RWPE1 (cell line): ENCODE measurements at regions not wholly inside any gene's neighbourhood (a gene's known extent, or its start where the extent isn't known, plus 50 kb on each side); places are given as distances from the start of the nearest gene placed in this dataset.

Experiments
- CTCF ChIA-PET: fragments of 350-600 bp; sonication (Branson Sonifier 250); formaldehyde crosslinking; extraction: SDS; loops from one replicate; lab custom pipeline; 2021; lab: Yijun Ruan, JAX
- POLR2A ChIA-PET: fragments of 400-600 bp; formaldehyde crosslinking; extraction: SDS; loops from one replicate; lab custom pipeline; 2020; ENCODE audit warnings: antibody characterized with exemption; ENCODE audit not compliant: low non-redundant PET; lab: Yijun Ruan, JAX
- DNase-seq: peaks from one replicate; pipeline ENCODE4 v3.0.0; 2012; ENCODE audit warnings: low spot score
- H3K27ac ChIP-seq: fragments of 450-650 bp; 2 replicates; pipeline ENCODE4 v1.5.1; 2017
- TF ChIP-seq, protein P1 (sequence below): fragments of 450-650 bp; conservative IDR thresholded peaks from 2 replicates; pipeline ENCODE4 v1.5.1; 2017; ENCODE audit warnings: low read depth, mild to moderate bottlenecking

DNA sequence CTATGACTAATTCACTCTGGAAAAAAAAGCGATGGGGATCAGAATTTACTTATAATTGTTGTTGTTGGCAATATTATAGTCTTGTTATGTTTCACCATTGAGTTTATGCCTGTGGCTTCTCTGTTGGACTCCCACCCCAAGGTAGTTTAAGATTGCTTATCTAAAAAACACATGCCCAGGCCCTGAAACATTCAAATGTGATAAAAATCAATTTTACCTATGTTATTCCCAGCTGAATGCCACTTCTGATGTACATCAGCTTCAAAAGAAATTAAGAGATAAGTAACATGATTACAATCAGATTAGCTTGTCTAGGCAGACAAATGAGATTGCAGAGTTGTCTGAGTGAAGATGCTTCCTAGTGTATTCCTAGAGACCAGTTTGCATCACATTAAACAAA, 484.7 kb downstream of the PCDH7 start:
- no peak for DNase-seq
- ChIA-PET CTCF (no interaction called here), POLR2A (no interaction called here)
- TF ChIP-seq, protein P1, sequence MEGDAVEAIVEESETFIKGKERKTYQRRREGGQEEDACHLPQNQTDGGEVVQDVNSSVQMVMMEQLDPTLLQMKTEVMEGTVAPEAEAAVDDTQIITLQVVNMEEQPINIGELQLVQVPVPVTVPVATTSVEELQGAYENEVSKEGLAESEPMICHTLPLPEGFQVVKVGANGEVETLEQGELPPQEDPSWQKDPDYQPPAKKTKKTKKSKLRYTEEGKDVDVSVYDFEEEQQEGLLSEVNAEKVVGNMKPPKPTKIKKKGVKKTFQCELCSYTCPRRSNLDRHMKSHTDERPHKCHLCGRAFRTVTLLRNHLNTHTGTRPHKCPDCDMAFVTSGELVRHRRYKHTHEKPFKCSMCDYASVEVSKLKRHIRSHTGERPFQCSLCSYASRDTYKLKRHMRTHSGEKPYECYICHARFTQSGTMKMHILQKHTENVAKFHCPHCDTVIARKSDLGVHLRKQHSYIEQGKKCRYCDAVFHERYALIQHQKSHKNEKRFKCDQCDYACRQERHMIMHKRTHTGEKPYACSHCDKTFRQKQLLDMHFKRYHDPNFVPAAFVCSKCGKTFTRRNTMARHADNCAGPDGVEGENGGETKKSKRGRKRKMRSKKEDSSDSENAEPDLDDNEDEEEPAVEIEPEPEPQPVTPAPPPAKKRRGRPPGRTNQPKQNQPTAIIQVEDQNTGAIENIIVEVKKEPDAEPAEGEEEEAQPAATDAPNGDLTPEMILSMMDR = no peak
- no peak overlapping the region for H3K27ac ChIP-seq

DNA sequence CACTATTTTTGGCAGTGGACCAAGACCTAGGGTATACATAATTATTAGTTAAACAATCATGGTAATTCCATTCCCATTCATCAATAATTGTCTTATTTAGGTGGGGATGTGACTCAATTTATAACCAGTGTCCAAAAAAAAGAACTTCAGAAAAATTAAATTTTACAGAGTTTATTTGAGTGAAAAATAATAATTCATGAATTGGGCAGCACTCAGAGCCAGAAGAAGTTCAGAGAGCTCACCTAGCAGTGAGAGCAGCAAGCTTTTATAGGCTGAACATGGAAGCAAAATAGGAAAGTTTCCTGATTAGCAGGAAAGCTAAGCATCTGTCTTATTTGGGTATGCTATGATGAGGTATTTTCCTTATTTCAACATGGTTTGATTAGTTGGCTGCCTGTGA, 500.8 kb downstream of the PCDH7 start:
- DNase-seq = no peak
- ChIA-PET POLR2A (no interaction called here), CTCF (no interaction called here)
- TF ChIP-seq, protein P1 = no peak
- no peak overlapping the region for H3K27ac ChIP-seq

DNA sequence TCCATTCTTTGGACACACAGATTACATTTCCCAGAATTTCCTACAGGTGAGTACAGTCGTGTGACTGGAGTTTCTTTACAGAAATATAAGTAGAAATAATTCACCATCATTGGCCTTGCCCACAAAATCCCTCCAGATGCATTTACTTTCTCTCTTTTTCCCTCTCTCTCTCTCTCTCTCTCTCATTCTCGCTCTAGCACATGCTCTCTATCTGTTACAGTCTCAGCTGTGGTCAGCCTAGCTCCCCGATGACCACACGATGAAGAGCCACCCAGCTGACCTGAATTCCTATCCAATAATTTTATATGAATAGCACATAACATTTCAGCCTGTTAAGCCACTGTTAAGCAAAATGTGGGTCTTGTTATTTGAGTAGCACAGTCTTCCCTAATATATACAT, 507.9 kb downstream of the PCDH7 start:
- DNase-seq = no peak
- POLR2A ChIA-PET = no interaction called here
- CTCF ChIA-PET = interaction anchor here (0.7 kb wide), 1 partner anchor 108 kb away, joined by 3 read pairs; no protein-coding TSS in a partner anchor
- TF ChIP-seq, protein P1 = no peak
- no peak overlapping the region for H3K27ac ChIP-seq

DNA sequence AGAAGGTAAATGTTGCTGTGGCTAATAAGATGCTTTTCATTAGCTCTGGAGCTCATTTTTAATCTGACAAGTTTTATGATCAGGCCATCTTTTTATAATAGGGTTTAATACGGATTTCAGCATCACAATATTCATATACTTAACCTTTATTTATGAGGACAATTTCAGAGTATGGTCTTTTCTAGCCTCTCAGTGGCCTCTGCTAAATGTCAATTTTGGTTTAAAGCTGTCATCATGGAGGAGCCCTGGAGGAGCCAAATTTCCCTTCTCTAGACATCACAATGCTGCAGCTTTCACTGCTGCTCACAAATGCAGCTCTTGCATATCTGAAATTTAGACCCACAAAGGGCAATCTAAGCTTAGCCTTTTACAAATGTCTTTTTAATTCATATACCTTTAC, 510.4 kb downstream of the PCDH7 start:
- POLR2A ChIA-PET = no interaction called here
- CTCF ChIA-PET = no interaction called here

DNA sequence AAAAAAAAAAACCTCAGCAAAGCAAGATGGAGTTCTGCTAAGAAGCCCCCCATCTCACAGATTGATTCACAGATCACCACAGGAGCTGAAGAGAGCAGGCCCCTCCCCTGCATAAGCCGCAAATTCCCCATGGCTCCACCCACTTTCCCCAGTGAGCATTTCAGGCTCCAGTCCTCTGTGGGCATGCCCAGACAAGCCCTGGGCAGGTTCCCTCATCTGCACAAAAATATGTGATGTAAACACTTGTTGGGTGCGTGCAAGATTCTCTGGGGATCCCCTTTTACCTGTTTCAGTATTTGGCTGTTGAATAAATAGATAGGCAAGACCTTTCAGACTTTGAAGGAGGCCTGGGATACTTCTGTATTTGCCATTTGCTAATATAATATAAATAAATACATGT, 514.3 kb downstream of the PCDH7 start:
- TF ChIP-seq, protein P1 = no peak
- peak; percentile 4 for DNase-seq
- POLR2A ChIA-PET = no interaction called here
- no peak overlapping the region for H3K27ac ChIP-seq
- CTCF ChIA-PET = interaction anchor here (0.7 kb wide), 1 partner anchor 46 kb away, joined by 7 read pairs; no protein-coding TSS in a partner anchor

More for the DNA sequence above, 510.4 kb downstream of the PCDH7 start:
- DNase-seq = no peak
- H3K27ac ChIP-seq = no peak overlapping the region
- TF ChIP-seq, protein P1 = no peak

DNA sequence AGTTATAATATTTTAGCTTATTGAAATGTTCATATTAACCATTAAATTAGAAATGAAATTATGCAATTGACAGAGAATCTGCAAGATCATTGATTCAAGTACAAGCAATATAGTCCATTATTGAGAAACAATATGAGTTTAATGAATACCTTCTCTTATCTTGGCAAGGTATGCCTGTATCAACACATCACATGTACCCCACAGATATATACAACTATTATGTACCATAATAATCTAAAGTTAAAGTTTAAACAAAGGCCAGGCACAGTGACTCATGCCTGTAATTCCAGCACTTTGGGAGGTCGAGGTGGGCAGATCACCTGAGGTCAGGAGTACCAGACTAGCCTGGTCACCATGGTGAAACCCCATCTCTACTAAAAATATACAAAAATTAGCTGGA, 514.7 kb downstream of the PCDH7 start:
- DNase-seq = no peak
- ChIA-PET CTCF (interaction anchor here (0.7 kb wide), 1 partner anchor 46 kb away, joined by 7 read pairs; no protein-coding TSS in a partner anchor), POLR2A (no interaction called here)
- TF ChIP-seq, protein P1 = no peak
- H3K27ac ChIP-seq = no peak overlapping the region
